GM12878 (cell line): ENCODE measurements at regions not wholly inside any gene's neighbourhood (a gene's known extent, or its start where the extent isn't known, plus 50 kb on each side); places are given as distances from the start of the nearest gene placed in this dataset.

Source experiments
- ATAC-seq: fragments of 200-7000 bp; cut with Tn5 transposase; 3 replicates; pipeline ENCODE4 v1.9.1; 2020; ENCODE audit warnings: mild to moderate bottlenecking, moderate library complexity
- BruUV-seq: library from RNA; stranded (reverse); fragments of 400-500 nt; replicated peaks from 2 replicates; lab custom pipeline; 2021; lab: Mats Ljungman, UMichigan
- CTCF ChIA-PET: fragments of 300-600 bp; sonication (Branson Sonifier 250); formaldehyde crosslinking; extraction: SDS; loops from one replicate; lab custom pipeline; 2021; ENCODE audit warnings: inconsistent platforms; lab: Yijun Ruan, JAX
- POLR2A ChIA-PET: fragments of 350-600 bp; formaldehyde crosslinking; extraction: SDS; loops from one replicate; lab custom pipeline; 2021; ENCODE audit warnings: inconsistent platforms; lab: Charles Lee
- RAD21 ChIA-PET: fragments of 300-600 bp; sonication (Branson Sonifier 250); formaldehyde crosslinking; loops from one replicate; lab custom pipeline; 2023; ENCODE audit warnings: antibody characterized with exemption; ENCODE audit not compliant: unreplicated experiment; lab: Charles Lee
- SMC1A ChIA-PET: fragments of 300-600 bp; sonication (Branson Sonifier 250); formaldehyde crosslinking; loops from one replicate; lab custom pipeline; 2023; ENCODE audit not compliant: unreplicated experiment, uncharacterized antibody; lab: Charles Lee
- DNase-seq: peaks from one replicate; pipeline ENCODE4 v3.0.0-alpha.2; 2011; ENCODE audit warnings: low read depth, low spot score
- FAIRE-seq: peaks from 3 replicates; lab custom pipeline; 2011; peaks lifted over from hg19 to GRCh38; lab: Jason Lieb, UNC
- H2AFZ ChIP-seq: 2 replicates; pipeline ENCODE4 v1.6.0; 2011; ENCODE audit warnings: low read depth, low read length, control low read depth; ENCODE audit not compliant: control insufficient read depth
- H3K27ac ChIP-seq: 2 replicates; pipeline ENCODE4 v1.5.1; 2011; ENCODE audit warnings: control low read depth; ENCODE audit not compliant: control insufficient read depth, insufficient read depth
- H3K27me3 ChIP-seq, 2 experiments: replicated peaks in 1 of 2; 2 replicates each; pipeline versions ENCODE4 v1.6.0 to v1.6.1; 2011; ENCODE audit warnings: low read length in 1 of 2; ENCODE audit not compliant: control insufficient read depth in 2 of 2, insufficient read depth in 2 of 2
- H3K36me3 ChIP-seq, 2 experiments: 2 replicates each; pipeline ENCODE4 v1.5.1; 2011; ENCODE audit warnings: low read length in 1 of 2; ENCODE audit not compliant: control insufficient read depth in 2 of 2, insufficient read depth in 2 of 2
- H3K4me1 ChIP-seq: 2 replicates; pipeline ENCODE4 v1.6.1; 2011; ENCODE audit warnings: mild to moderate bottlenecking, low read length, moderate library complexity, mixed read lengths; ENCODE audit not compliant: control insufficient read depth, insufficient read depth
- H3K4me2 ChIP-seq: 2 replicates; pipeline ENCODE4 v1.6.0; 2011; ENCODE audit warnings: control low read depth; ENCODE audit not compliant: control insufficient read depth, insufficient read depth
- H3K4me3 ChIP-seq: fragments of 200-600 bp; sonication (generic); 2 replicates; pipeline ENCODE4 v1.5.1; 2016
- H3K79me2 ChIP-seq: 2 replicates; pipeline ENCODE4 v1.6.0; 2011; ENCODE audit warnings: low read length; ENCODE audit not compliant: control insufficient read depth, insufficient read depth
- H3K9ac ChIP-seq: 2 replicates; pipeline ENCODE4 v1.8.0; 2011; ENCODE audit warnings: low read length, control low read depth, mixed read lengths; ENCODE audit not compliant: control insufficient read depth, insufficient read depth
- H3K9me3 ChIP-seq: replicated peaks from 3 replicates; pipeline ENCODE4 v1.5.1; 2011; ENCODE audit warnings: mild to moderate bottlenecking, low read length; ENCODE audit not compliant: control insufficient read depth, insufficient read depth
- H4K20me1 ChIP-seq: 2 replicates; pipeline ENCODE4 v1.6.0; 2011; ENCODE audit not compliant: control insufficient read depth, insufficient read depth
- ATF2 ChIP-seq: IDR thresholded peaks from 2 replicates; pipeline ENCODE4 v1.6.1; 2012; ENCODE audit warnings: low read length, inconsistent platforms
- CHD1 ChIP-seq: IDR thresholded peaks from 2 replicates; pipeline ENCODE4 v1.6.1; 2012; ENCODE audit warnings: low read depth, low read length, improper control_type of control experiment
- CUX1 ChIP-seq: IDR thresholded peaks from 2 replicates; pipeline ENCODE4 v1.6.1; 2012; ENCODE audit warnings: improper control_type of control experiment, low read depth, low read length; ENCODE audit not compliant: insufficient replicate concordance
- IRF3 ChIP-seq: fragments of 450-650 bp; IDR thresholded peaks from 2 replicates; pipeline ENCODE4 v1.6.1; 2014; ENCODE audit warnings: mild to moderate bottlenecking
- IRF4 ChIP-seq: IDR thresholded peaks from 2 replicates; pipeline ENCODE4 v1.6.1; 2011; ENCODE audit warnings: low read depth, low read length
- MTA3 ChIP-seq: IDR thresholded peaks from 2 replicates; pipeline ENCODE4 v1.6.1; 2012; ENCODE audit warnings: low read length, inconsistent platforms, borderline replicate concordance
- POLR2A ChIP-seq: IDR thresholded peaks from 2 replicates; pipeline ENCODE4 v1.6.1; 2011; ENCODE audit warnings: low read depth, mild to moderate bottlenecking, low read length
- RAD21 ChIP-seq: IDR thresholded peaks from 2 replicates; pipeline ENCODE4 v1.6.1; 2011; ENCODE audit warnings: mild to moderate bottlenecking, low read depth, low read length, moderate library complexity; ENCODE audit not compliant: insufficient read depth
- SIX5 ChIP-seq: IDR thresholded peaks from 2 replicates; pipeline ENCODE4 v1.6.1; 2011; ENCODE audit warnings: mild to moderate bottlenecking, low read depth, low read length, moderate library complexity; ENCODE audit not compliant: severe bottlenecking
- WGBS: methylation state at CpG from one replicate; pipeline ENCODE4 v1.1.6; 2016; ENCODE audit warnings: low lambda C conversion rate; ENCODE audit not compliant: insufficient replicate concordance, insufficient coverage; ENCODE audit errors: missing lambda C conversion rate; 5-methylcytosine and 5-hydroxymethylcytosine counted together
- in situ Hi-C: fragments of 300-500 bp; cut with MboI; formaldehyde crosslinking; loops from 9 replicates; pipeline ENCODE4 v1.14.3; 2018; ENCODE audit warnings: mixed read lengths
- intact Hi-C: fragments of 100-400 bp; cut with micrococcal nuclease; formaldehyde crosslinking; loops from one replicate; pipeline ENCODE4 v1.14.2; 2022; ENCODE audit not compliant: unreplicated experiment

GRCh38 chr20:51266353-51266752, 243.4 kb upstream of the KCNG1 start:
- Histone ChIP-seq H3K4me2 (no peak overlapping the region), H3K4me1 (no peaks in the 10 kb centered on the region), H3K27ac (no peak overlapping the region), H2AFZ (no peak overlapping the region), H3K36me3 (no peaks in the 10 kb centered on the region), H3K9ac (no peak overlapping the region), H3K79me2 (no peaks in the 10 kb centered on the region), H4K20me1 (no peaks in the 10 kb centered on the region), H3K4me3 (no peak overlapping the region), H3K9me3 (no peaks in the 10 kb centered on the region; the same call in 2 of the 3 replicates), H3K27me3 (no peaks in the 10 kb centered on the region)
- intact Hi-C loops: no loop called here
- in situ Hi-C loops: no loop called here
- no peak for ATAC-seq
- CTCF ChIA-PET: interaction anchor here (0.7 to 0.8 kb wide), 2 partner anchors 28 to 45 kb away, joined by 3 read pairs; no protein-coding TSS in a partner anchor
- POLR2A ChIA-PET: no interaction called here
- SMC1A ChIA-PET: no interaction called here
- WGBS: 38% methylated on average over 7 of the region's 7 CpGs
- no peak for FAIRE-seq
- RAD21 ChIA-PET: no interaction called here
- no TSS peak for BruUV-seq
- no peak for DNase-seq
- TF ChIP-seq IRF3 (no peak), IRF4 (no peak), POLR2A (no peak), CHD1 (no peak)

- ChIA-PET RAD21 (no interaction called here), SMC1A (no interaction called here), CTCF (no interaction called here), POLR2A (no interaction called here)
- WGBS: 0% methylated on average over 1 of the region's 1 CpG
- Histone ChIP-seq H3K79me2 (no peaks in the 10 kb centered on the region), H4K20me1 (no peaks in the 10 kb centered on the region), H3K36me3 (no peaks in the 10 kb centered on the region), H3K9me3 (no peaks in the 10 kb centered on the region; the same call in 2 of the 3 replicates), H3K27ac (no peak overlapping the region), H3K4me2 (no peak overlapping the region), H3K4me3 (no peak overlapping the region), H3K9ac (no peak overlapping the region), H3K4me1 (no peaks in the 10 kb centered on the region), H2AFZ (no peak overlapping the region), H3K27me3 (no peaks in the 10 kb centered on the region)
- intact Hi-C loops (no loop called here), in situ Hi-C loops (no loop called here)
- no TSS peak for BruUV-seq
- FAIRE-seq (no peak), DNase-seq (no peak), ATAC-seq (no peak)
- TF ChIP-seq SIX5 (no peak), ATF2 (no peak), CUX1 (no peak), RAD21 (no peak), MTA3 (no peak)
Measured at GRCh38 chr20:51265361-51265760, 242.5 kb upstream of the KCNG1 start.
